ENCODE measurements at regions not wholly inside any gene's neighbourhood (a gene's known extent, or its start where the extent isn't known, plus 50 kb on each side); places are given as distances from the start of the nearest gene placed in this dataset.

DNA sequence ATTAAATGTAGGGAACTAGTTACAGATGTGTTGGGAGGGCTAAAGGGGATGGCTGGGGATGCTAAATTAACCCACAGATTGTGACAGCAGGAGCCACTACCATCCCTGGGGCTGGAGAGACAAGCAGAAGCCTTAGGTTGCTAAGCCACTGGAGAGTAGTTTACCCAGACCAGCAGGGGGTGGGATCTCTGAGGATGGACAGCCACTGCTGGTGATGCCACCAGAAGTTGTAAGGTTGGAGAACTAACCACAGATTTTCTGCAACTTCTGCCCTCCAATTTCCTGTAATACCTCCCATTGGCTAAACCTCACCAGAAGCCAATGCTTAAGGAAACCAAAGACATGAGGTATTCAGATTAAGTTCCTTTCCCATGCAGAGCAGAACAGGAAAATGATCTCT lies 139.6 kb upstream of the NOX3 start:
- no peak for TF ChIP-seq POLR2A (IDR thresholded peaks at IDR 0.05)
- TF ChIP-seq, protein P1, sequence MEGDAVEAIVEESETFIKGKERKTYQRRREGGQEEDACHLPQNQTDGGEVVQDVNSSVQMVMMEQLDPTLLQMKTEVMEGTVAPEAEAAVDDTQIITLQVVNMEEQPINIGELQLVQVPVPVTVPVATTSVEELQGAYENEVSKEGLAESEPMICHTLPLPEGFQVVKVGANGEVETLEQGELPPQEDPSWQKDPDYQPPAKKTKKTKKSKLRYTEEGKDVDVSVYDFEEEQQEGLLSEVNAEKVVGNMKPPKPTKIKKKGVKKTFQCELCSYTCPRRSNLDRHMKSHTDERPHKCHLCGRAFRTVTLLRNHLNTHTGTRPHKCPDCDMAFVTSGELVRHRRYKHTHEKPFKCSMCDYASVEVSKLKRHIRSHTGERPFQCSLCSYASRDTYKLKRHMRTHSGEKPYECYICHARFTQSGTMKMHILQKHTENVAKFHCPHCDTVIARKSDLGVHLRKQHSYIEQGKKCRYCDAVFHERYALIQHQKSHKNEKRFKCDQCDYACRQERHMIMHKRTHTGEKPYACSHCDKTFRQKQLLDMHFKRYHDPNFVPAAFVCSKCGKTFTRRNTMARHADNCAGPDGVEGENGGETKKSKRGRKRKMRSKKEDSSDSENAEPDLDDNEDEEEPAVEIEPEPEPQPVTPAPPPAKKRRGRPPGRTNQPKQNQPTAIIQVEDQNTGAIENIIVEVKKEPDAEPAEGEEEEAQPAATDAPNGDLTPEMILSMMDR (IDR thresholded peaks at IDR 0.05), result no peak
